Gastrocnemius medialis (tissue), 4 donors: ENCODE measurements at regions not wholly inside any gene's neighbourhood (a gene's known extent, or its start where the extent isn't known, plus 50 kb on each side); places are given as distances from the start of the nearest gene placed in this dataset.

Experiments
- ATAC-seq, 2 donors: fragments of 150-250 bp; one replicate each; pipeline ENCODE4 v1.9.1; 2016
- DNase-seq, 2 donors: peaks; one replicate each; pipeline ENCODE4 v3.0.0-alpha.2; 2019
- H3K27ac ChIP-seq, 4 donors: fragments of 200-600 bp; sonication (generic); 1 replicate in 1 of 4; 2 replicates in 3 of 4; pipeline ENCODE4 v1.5.1; 2016 to 2018; ENCODE audit warnings: mild to moderate bottlenecking in 2 of 4, moderate library complexity in 1 of 4
- H3K27me3 ChIP-seq, 3 donors: fragments of 200-600 bp; sonication (generic) in 2 of 3; 1 replicate in 1 of 3; 2 replicates in 2 of 3; pipeline versions ENCODE4 v1.5.1 to v1.6.0; 2016 to 2019; ENCODE audit warnings: mild to moderate bottlenecking in 1 of 3, moderate library complexity in 1 of 3
- H3K36me3 ChIP-seq, 2 donors: fragments of 200-600 bp; sonication (generic) in 1 of 2; one replicate each; pipeline ENCODE4 v1.5.1; 2017 to 2018
- H3K4me1 ChIP-seq, 2 donors: fragments of 200-600 bp; sonication (generic) in 1 of 2; one replicate each; pipeline ENCODE4 v1.5.1; 2016 to 2017; ENCODE audit warnings: mild to moderate bottlenecking in 2 of 2
- H3K4me3 ChIP-seq, 4 donors: fragments of 200-600 bp; sonication (generic) in 3 of 4; 1 replicate in 1 of 4; 2 replicates in 3 of 4; pipeline ENCODE4 v1.5.1; 2016 to 2019; ENCODE audit warnings: mild to moderate bottlenecking in 2 of 4
- H3K9me3 ChIP-seq, 3 donors: fragments of 200-600 bp; sonication (generic) in 2 of 3; 1 replicate in 1 of 3; 2 replicates in 2 of 3; pipeline ENCODE4 v1.5.1; 2016 to 2019
- POLR2A ChIP-seq, 2 donors: fragments of 450-650 bp; IDR thresholded peaks; one replicate each; pipeline ENCODE4 v1.6.1; 2017; ENCODE audit warnings: antibody characterized with exemption in 2 of 2, mild to moderate bottlenecking in 2 of 2, moderate library complexity in 2 of 2
- in situ Hi-C, 4 donors: fragments of 200-750 bp; cut with MboI; loops; one replicate each; pipeline versions ENCODE4 v1.15.0 to v1.8.0; 2017; ENCODE audit warnings: low sequenced_read_pairs in 4 of 4
- intact Hi-C: fragments of 100-400 bp; cut with DNase I; formaldehyde crosslinking; loops from one replicate; pipeline ENCODE4 v1.15.1; 2023; ENCODE audit warnings: low total_unique reads
- TF ChIP-seq, protein P1 (sequence below), 5 experiments: fragments of 450-650 bp in 3 of 5; fragments of 200-600 bp in 2 of 5; sonication (generic) in 2 of 5; IDR thresholded peaks in 4 of 5; conservative IDR thresholded peaks in 1 of 5; 1 replicate in 4 of 5; 2 replicates in 1 of 5; pipeline ENCODE4 v1.5.1; 2016 to 2019; ENCODE audit warnings: antibody characterized with exemption in 5 of 5, mild to moderate bottlenecking in 3 of 5, moderate library complexity in 3 of 5

- intact Hi-C loops, result no loop called here
- Histone ChIP-seq H3K4me1 (no peaks in the 10 kb centered on the region), H3K36me3 (no peaks in the 10 kb centered on the region), H3K27ac (no peak overlapping the region), H3K9me3 (peaks cover 0 to 9% (median 0%) of the 10 kb centered on the region in 3 donors), H3K27me3 (no peaks in the 10 kb centered on the region), H3K4me3 (no peak overlapping the region)
- TF ChIP-seq POLR2A (IDR thresholded peaks at IDR 0.05), result no peak
- TF ChIP-seq, protein P1, sequence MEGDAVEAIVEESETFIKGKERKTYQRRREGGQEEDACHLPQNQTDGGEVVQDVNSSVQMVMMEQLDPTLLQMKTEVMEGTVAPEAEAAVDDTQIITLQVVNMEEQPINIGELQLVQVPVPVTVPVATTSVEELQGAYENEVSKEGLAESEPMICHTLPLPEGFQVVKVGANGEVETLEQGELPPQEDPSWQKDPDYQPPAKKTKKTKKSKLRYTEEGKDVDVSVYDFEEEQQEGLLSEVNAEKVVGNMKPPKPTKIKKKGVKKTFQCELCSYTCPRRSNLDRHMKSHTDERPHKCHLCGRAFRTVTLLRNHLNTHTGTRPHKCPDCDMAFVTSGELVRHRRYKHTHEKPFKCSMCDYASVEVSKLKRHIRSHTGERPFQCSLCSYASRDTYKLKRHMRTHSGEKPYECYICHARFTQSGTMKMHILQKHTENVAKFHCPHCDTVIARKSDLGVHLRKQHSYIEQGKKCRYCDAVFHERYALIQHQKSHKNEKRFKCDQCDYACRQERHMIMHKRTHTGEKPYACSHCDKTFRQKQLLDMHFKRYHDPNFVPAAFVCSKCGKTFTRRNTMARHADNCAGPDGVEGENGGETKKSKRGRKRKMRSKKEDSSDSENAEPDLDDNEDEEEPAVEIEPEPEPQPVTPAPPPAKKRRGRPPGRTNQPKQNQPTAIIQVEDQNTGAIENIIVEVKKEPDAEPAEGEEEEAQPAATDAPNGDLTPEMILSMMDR (IDR thresholded peaks at IDR 0.05 in 4 of 5, conservative IDR thresholded peaks at IDR 0.05 in 1 of 5), result no peak
- ATAC-seq (no peak), DNase-seq (no peak)
- in situ Hi-C loops, result no loop called here
Observed at GRCh38 chr10:58885146-58885545, 291.3 kb upstream of the PHYHIPL start.

- H3K36me3 ChIP-seq, result no peaks in the 10 kb centered on the region
- TF ChIP-seq, protein P1 (IDR thresholded peaks at IDR 0.05 in 4 of 5, conservative IDR thresholded peaks at IDR 0.05 in 1 of 5), result no peak
- no peak for TF ChIP-seq POLR2A (IDR thresholded peaks at IDR 0.05)
- H3K9me3 ChIP-seq, result peaks cover 0 to 9% (median 0%) of the 10 kb centered on the region in 3 donors
- no peaks in the 10 kb centered on the region for H3K27me3 ChIP-seq
- in situ Hi-C loops, result no loop called here
- ATAC-seq, result no peak
- DNase-seq, result no peak
- H3K4me1 ChIP-seq, result no peaks in the 10 kb centered on the region
- H3K27ac ChIP-seq, result no peak overlapping the region
- H3K4me3 ChIP-seq, result no peak overlapping the region
- intact Hi-C loops, result no loop called here
Observed at GRCh38 chr10:58885686-58886345, 290.6 kb upstream of the PHYHIPL start.

GRCh38 chr10:58886406-58886805 is 290.0 kb upstream of the PHYHIPL start:
- Histone ChIP-seq H3K27me3 (no peaks in the 10 kb centered on the region), H3K4me3 (no peak overlapping the region), H3K4me1 (no peaks in the 10 kb centered on the region), H3K9me3 (peaks cover 0 to 9% (median 0%) of the 10 kb centered on the region in 3 donors), H3K27ac (no peak overlapping the region), H3K36me3 (no peaks in the 10 kb centered on the region)
- ATAC-seq (no peak), DNase-seq (no peak)
- intact Hi-C loops (no loop called here), in situ Hi-C loops (no loop called here)
- TF ChIP-seq, protein P1 (IDR thresholded peaks at IDR 0.05 in 4 of 5, conservative IDR thresholded peaks at IDR 0.05 in 1 of 5), result no peak
- no peak for TF ChIP-seq POLR2A (IDR thresholded peaks at IDR 0.05)

DNA sequence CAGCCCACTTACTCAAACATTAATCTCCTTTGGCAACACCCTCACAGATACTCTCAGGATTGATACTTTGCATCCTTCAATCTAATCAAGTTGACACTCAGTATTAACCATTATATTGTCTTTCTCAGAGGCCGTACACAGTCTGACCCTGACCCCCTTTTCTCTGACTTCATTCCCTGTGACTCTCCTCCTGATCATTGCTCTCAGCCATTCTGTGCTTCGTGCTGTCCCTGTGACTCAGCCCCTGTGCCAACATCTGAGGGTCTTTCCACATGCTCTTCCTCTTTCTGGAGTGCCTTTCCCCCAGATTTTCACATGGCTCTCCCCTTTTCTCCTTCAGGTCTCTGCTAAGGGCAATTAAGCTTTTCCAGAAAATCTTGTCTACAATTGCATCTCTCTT is 289.0 kb upstream of the PHYHIPL start:
- intact Hi-C loops (no loop called here), in situ Hi-C loops (no loop called here)
- H3K9me3 ChIP-seq, result no peaks in the 10 kb centered on the region
- no peak for TF ChIP-seq POLR2A (IDR thresholded peaks at IDR 0.05)
- TF ChIP-seq, protein P1 (IDR thresholded peaks at IDR 0.05 in 4 of 5, conservative IDR thresholded peaks at IDR 0.05 in 1 of 5), result no peak
- DNase-seq (no peak), ATAC-seq (no peak)
- no peak overlapping the region for H3K27ac ChIP-seq
- no peaks in the 10 kb centered on the region for H3K36me3 ChIP-seq
- H3K4me1 ChIP-seq, result no peaks in the 10 kb centered on the region
- no peaks in the 10 kb centered on the region for H3K27me3 ChIP-seq
- no peak overlapping the region for H3K4me3 ChIP-seq

- Histone ChIP-seq H3K27ac (no peak overlapping the region), H3K9me3 (no peaks in the 10 kb centered on the region), H3K36me3 (no peaks in the 10 kb centered on the region), H3K4me1 (no peaks in the 10 kb centered on the region), H3K27me3 (no peaks in the 10 kb centered on the region), H3K4me3 (no peak overlapping the region)
- in situ Hi-C loops, result no loop called here
- intact Hi-C loops, result no loop called here
- ATAC-seq, result no peak
- no peak for TF ChIP-seq POLR2A (IDR thresholded peaks at IDR 0.05)
- TF ChIP-seq, protein P1 (IDR thresholded peaks at IDR 0.05 in 4 of 5, conservative IDR thresholded peaks at IDR 0.05 in 1 of 5), result no peak
- no peak for DNase-seq
Observed at GRCh38 chr10:58888957-58889356, 287.5 kb upstream of the PHYHIPL start.
